HL-60 (cell line): ENCODE measurements at regions not wholly inside any gene's neighbourhood (a gene's known extent, or its start where the extent isn't known, plus 50 kb on each side); places are given as distances from the start of the nearest gene placed in this dataset.

Experiments
- GABPA ChIP-seq: IDR thresholded peaks from 2 replicates; pipeline ENCODE4 v1.6.1; 2012; ENCODE audit warnings: low read depth
- POLR2AphosphoS5 ChIP-seq: IDR thresholded peaks from 2 replicates; pipeline ENCODE4 v1.6.1; 2012; ENCODE audit warnings: low read depth
- TF ChIP-seq, protein P1 (sequence below): IDR thresholded peaks from one replicate; pipeline ENCODE4 v1.5.1; 2011; ENCODE audit warnings: low read length, control low read depth, inconsistent platforms; ENCODE audit not compliant: insufficient read depth
- TF ChIP-seq, protein P2 (sequence below): IDR thresholded peaks from 2 replicates; pipeline ENCODE4 v1.6.1; 2012; ENCODE audit warnings: low read depth; ENCODE audit not compliant: insufficient replicate concordance

- TF ChIP-seq POLR2AphosphoS5 (no peak), GABPA (no peak)
- TF ChIP-seq, protein P1, sequence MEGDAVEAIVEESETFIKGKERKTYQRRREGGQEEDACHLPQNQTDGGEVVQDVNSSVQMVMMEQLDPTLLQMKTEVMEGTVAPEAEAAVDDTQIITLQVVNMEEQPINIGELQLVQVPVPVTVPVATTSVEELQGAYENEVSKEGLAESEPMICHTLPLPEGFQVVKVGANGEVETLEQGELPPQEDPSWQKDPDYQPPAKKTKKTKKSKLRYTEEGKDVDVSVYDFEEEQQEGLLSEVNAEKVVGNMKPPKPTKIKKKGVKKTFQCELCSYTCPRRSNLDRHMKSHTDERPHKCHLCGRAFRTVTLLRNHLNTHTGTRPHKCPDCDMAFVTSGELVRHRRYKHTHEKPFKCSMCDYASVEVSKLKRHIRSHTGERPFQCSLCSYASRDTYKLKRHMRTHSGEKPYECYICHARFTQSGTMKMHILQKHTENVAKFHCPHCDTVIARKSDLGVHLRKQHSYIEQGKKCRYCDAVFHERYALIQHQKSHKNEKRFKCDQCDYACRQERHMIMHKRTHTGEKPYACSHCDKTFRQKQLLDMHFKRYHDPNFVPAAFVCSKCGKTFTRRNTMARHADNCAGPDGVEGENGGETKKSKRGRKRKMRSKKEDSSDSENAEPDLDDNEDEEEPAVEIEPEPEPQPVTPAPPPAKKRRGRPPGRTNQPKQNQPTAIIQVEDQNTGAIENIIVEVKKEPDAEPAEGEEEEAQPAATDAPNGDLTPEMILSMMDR, result no peak
- TF ChIP-seq, protein P2, sequence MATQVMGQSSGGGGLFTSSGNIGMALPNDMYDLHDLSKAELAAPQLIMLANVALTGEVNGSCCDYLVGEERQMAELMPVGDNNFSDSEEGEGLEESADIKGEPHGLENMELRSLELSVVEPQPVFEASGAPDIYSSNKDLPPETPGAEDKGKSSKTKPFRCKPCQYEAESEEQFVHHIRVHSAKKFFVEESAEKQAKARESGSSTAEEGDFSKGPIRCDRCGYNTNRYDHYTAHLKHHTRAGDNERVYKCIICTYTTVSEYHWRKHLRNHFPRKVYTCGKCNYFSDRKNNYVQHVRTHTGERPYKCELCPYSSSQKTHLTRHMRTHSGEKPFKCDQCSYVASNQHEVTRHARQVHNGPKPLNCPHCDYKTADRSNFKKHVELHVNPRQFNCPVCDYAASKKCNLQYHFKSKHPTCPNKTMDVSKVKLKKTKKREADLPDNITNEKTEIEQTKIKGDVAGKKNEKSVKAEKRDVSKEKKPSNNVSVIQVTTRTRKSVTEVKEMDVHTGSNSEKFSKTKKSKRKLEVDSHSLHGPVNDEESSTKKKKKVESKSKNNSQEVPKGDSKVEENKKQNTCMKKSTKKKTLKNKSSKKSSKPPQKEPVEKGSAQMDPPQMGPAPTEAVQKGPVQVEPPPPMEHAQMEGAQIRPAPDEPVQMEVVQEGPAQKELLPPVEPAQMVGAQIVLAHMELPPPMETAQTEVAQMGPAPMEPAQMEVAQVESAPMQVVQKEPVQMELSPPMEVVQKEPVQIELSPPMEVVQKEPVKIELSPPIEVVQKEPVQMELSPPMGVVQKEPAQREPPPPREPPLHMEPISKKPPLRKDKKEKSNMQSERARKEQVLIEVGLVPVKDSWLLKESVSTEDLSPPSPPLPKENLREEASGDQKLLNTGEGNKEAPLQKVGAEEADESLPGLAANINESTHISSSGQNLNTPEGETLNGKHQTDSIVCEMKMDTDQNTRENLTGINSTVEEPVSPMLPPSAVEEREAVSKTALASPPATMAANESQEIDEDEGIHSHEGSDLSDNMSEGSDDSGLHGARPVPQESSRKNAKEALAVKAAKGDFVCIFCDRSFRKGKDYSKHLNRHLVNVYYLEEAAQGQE, result no peak
These were observed 194.3 kb upstream of the ARL4C start for GRCh38 chr2:234691214-234691575.
